ENCODE measurements at regions not wholly inside any gene's neighbourhood (a gene's known extent, or its start where the extent isn't known, plus 50 kb on each side); places are given as distances from the start of the nearest gene placed in this dataset.

GRCh38 chr7:137146552-137147337 is 196.8 kb downstream of the PTN start:
- TF ChIP-seq CTCF (IDR thresholded peaks at IDR 0.05), result no peak
- TF ChIP-seq POLR2A (IDR thresholded peaks at IDR 0.05), result no peak

Data from breast epithelium (tissue), 3 donors.